HCT116 (cell line): ENCODE measurements at regions not wholly inside any gene's neighbourhood (a gene's known extent, or its start where the extent isn't known, plus 50 kb on each side); places are given as distances from the start of the nearest gene placed in this dataset.

Experiments
- ATAC-seq: fragments of 200-7000 bp; cut with Tn5 transposase; 2 replicates; pipeline ENCODE4 v1.9.1; 2020; ENCODE audit warnings: mild to moderate bottlenecking, moderate library complexity
- BruUV-seq: library from RNA; stranded (reverse); fragments of 400-500 nt; replicated peaks from 2 replicates; lab custom pipeline; 2021; lab: Mats Ljungman, UMichigan
- CTCF ChIA-PET: fragments of 300-600 bp; sonication (Branson Sonifier 250); formaldehyde crosslinking; loops from one replicate; lab custom pipeline; 2021; ENCODE audit warnings: antibody characterized with exemption; lab: Charles Lee
- POLR2A ChIA-PET: fragments of 300-600, 350-600 bp; sonication (Branson Sonifier 250); formaldehyde crosslinking; loops from one replicate; lab custom pipeline; 2021; ENCODE audit warnings: antibody characterized with exemption; lab: Charles Lee
- RAD21 ChIA-PET, 2 experiments: fragments of 300-600 bp; sonication (Branson Sonifier 250); formaldehyde crosslinking; loops; one replicate each; lab custom pipeline; 2023; ENCODE audit warnings: low total read pairs in 2 of 2; ENCODE audit not compliant: uncharacterized antibody in 2 of 2, unreplicated experiment in 2 of 2, low non-redundant PET in 1 of 2; lab: Charles Lee
- DNase-seq: peaks from one replicate; pipeline ENCODE4 v3.0.0-alpha.2; 2010; ENCODE audit warnings: low read depth, low spot score
- H2AFZ ChIP-seq: fragments of 200-600 bp; shearing (Covaris generic), sonication (generic); 2 replicates; pipeline ENCODE4 v1.6.1; 2017; ENCODE audit warnings: low read depth, mixed run types, mixed read lengths, antibody characterized with exemption, low read length; ENCODE audit not compliant: poor library complexity, severe bottlenecking
- H3K27ac ChIP-seq: 2 replicates; pipeline ENCODE4 v1.5.1; 2012; ENCODE audit warnings: low read depth, low read length
- H3K27me3 ChIP-seq: fragments of 200-600 bp; sonication (generic); 2 replicates; pipeline ENCODE4 v1.6.1; 2016; ENCODE audit warnings: mixed run types, low read length, mixed read lengths; ENCODE audit not compliant: insufficient read depth
- H3K36me3 ChIP-seq, 2 experiments: fragments of 200-500 bp in 1 of 2; fragments of 200-600 bp in 1 of 2; sonication (Bioruptor generic) in 1 of 2; sonication (generic) in 1 of 2; 2 replicates each; pipeline versions ENCODE4 v1.5.1 to v1.6.1; 2014 to 2016; ENCODE audit warnings: low read length in 2 of 2, inconsistent platforms in 1 of 2, mixed read lengths in 1 of 2, mixed run types in 1 of 2; ENCODE audit not compliant: insufficient read depth in 2 of 2, control insufficient read depth in 1 of 2
- H3K4me1 ChIP-seq, 2 experiments: fragments of 200-600 bp in 1 of 2; sonication (generic) in 1 of 2; 2 replicates each; pipeline versions ENCODE4 v1.5.1 to v1.6.1; 2012 to 2017; ENCODE audit warnings: low read length in 2 of 2, inconsistent platforms in 1 of 2, mild to moderate bottlenecking in 1 of 2, mixed read lengths in 1 of 2, mixed run types in 1 of 2, moderate library complexity in 1 of 2; ENCODE audit not compliant: insufficient read depth in 2 of 2, control insufficient read depth in 1 of 2
- H3K4me2 ChIP-seq: fragments of 200-600 bp; sonication (generic); 2 replicates; pipeline ENCODE4 v1.6.1; 2017; ENCODE audit warnings: mixed run types, low read length, mixed read lengths
- H3K4me3 ChIP-seq, 2 experiments: fragments of 200-600 bp in 1 of 2; sonication (generic) in 1 of 2; replicated peaks in 1 of 2; 2 replicates each; pipeline ENCODE4 v1.5.1; 2011 to 2016; ENCODE audit warnings: low read length in 2 of 2, control low read depth in 1 of 2, low read depth in 1 of 2, mild to moderate bottlenecking in 1 of 2, mixed read lengths in 1 of 2, mixed run types in 1 of 2
- H3K79me2 ChIP-seq: fragments of 200-600 bp; sonication (generic); 2 replicates; pipeline ENCODE4 v1.6.1; 2017; ENCODE audit warnings: mild to moderate bottlenecking, mixed run types, low read length, moderate library complexity, mixed read lengths; ENCODE audit not compliant: insufficient read depth
- H3K9ac ChIP-seq: fragments of 200-600 bp; sonication (generic); 2 replicates; pipeline ENCODE4 v1.6.1; 2016; ENCODE audit warnings: low read length, mixed read lengths
- H3K9me2 ChIP-seq: fragments of 200-600 bp; sonication (generic), shearing (Covaris generic); 2 replicates; pipeline ENCODE4 v1.6.1; 2017; ENCODE audit warnings: mixed run types, mild to moderate bottlenecking, moderate library complexity; ENCODE audit not compliant: insufficient read depth
- H3K9me3 ChIP-seq, 2 experiments: fragments of 200-500 bp in 1 of 2; fragments of 200-600 bp in 1 of 2; sonication (Bioruptor generic) in 1 of 2; sonication (generic) in 1 of 2; 2 replicates each; pipeline ENCODE4 v1.6.1; 2014 to 2017; ENCODE audit warnings: low read length in 2 of 2, mixed read lengths in 2 of 2, inconsistent platforms in 1 of 2, low read depth in 1 of 2, mild to moderate bottlenecking in 1 of 2, mixed run types in 1 of 2, moderate library complexity in 1 of 2; ENCODE audit not compliant: control insufficient read depth in 1 of 2, insufficient read depth in 1 of 2
- H4K20me1 ChIP-seq: fragments of 200-600 bp; sonication (generic), shearing (Covaris generic); 2 replicates; pipeline ENCODE4 v1.6.1; 2017; ENCODE audit warnings: mixed run types, mild to moderate bottlenecking, moderate library complexity; ENCODE audit not compliant: insufficient read depth
- ATF3 ChIP-seq: IDR thresholded peaks from 2 replicates; pipeline ENCODE4 v1.6.1; 2012
- CBX3 ChIP-seq: IDR thresholded peaks from 2 replicates; pipeline ENCODE4 v1.6.1; 2012; ENCODE audit warnings: low read depth
- ELF1 ChIP-seq: IDR thresholded peaks from 2 replicates; pipeline ENCODE4 v1.6.1; 2012; ENCODE audit warnings: low read depth, borderline replicate concordance
- EZH2 ChIP-seq: fragments of 200-600 bp; sonication (generic); IDR thresholded peaks from 2 replicates; pipeline ENCODE4 v1.6.1; 2017; ENCODE audit warnings: antibody characterized with exemption, mixed run types
- FOSL1 ChIP-seq: IDR thresholded peaks from 2 replicates; pipeline ENCODE4 v1.6.1; 2012; ENCODE audit warnings: low read depth
- JUND ChIP-seq: IDR thresholded peaks from 2 replicates; pipeline ENCODE4 v1.6.1; 2012
- MAX ChIP-seq: IDR thresholded peaks from 2 replicates; pipeline ENCODE4 v1.6.1; 2012
- SRF ChIP-seq: IDR thresholded peaks from 2 replicates; pipeline ENCODE4 v1.6.1; 2012; ENCODE audit warnings: low read depth
- TCF7L2 ChIP-seq: IDR thresholded peaks from 2 replicates; pipeline ENCODE4 v1.7.0; 2011; ENCODE audit warnings: borderline replicate concordance, inconsistent platforms; ENCODE audit not compliant: insufficient read depth, insufficient read length; ENCODE audit errors: extremely low read depth
- YY1 ChIP-seq: IDR thresholded peaks from 2 replicates; pipeline ENCODE4 v1.6.1; 2011; ENCODE audit warnings: low read length, low read depth, moderate library complexity, mild to moderate bottlenecking; ENCODE audit not compliant: insufficient replicate concordance; ENCODE audit errors: extremely low read depth
- ZBTB33 ChIP-seq: IDR thresholded peaks from 2 replicates; pipeline ENCODE4 v1.6.1; 2011; ENCODE audit warnings: mild to moderate bottlenecking, low read length, moderate library complexity; ENCODE audit not compliant: insufficient replicate concordance; ENCODE audit errors: extremely low read depth
- ZFX ChIP-seq: fragments of 450-650 bp; IDR thresholded peaks from 2 replicates; pipeline ENCODE4 v1.6.1; 2017
- ZNF274 ChIP-seq: fragments of 200-500 bp; sonication (Bioruptor generic); IDR thresholded peaks from 2 replicates; pipeline ENCODE4 v1.6.1; 2014; ENCODE audit warnings: mild to moderate bottlenecking, low read depth, low read length, inconsistent platforms
- intact Hi-C: fragments of 100-400 bp; cut with micrococcal nuclease; formaldehyde crosslinking; loops from 2 replicates; pipeline ENCODE4 v1.10.0; 2022
- TF ChIP-seq, protein P1 (sequence below), 3 experiments: fragments of 200-600 bp in 1 of 3; sonication (generic) in 1 of 3; IDR thresholded peaks in 2 of 3; conservative IDR thresholded peaks in 1 of 3; 2 replicates each; pipeline ENCODE4 v1.5.1; 2012 to 2017; ENCODE audit warnings: low read depth in 2 of 3, low read length in 2 of 3, antibody characterized with exemption in 1 of 3, borderline replicate concordance in 1 of 3, control low read depth in 1 of 3, mild to moderate bottlenecking in 1 of 3, mixed read lengths in 1 of 3, mixed run types in 1 of 3, moderate library complexity in 1 of 3; ENCODE audit not compliant: insufficient read depth in 1 of 3

GRCh38 chr13:33642374-33643065 lies 175.4 kb upstream of the RFC3 start:
- no peaks in the 10 kb centered on the region for H3K36me3 ChIP-seq
- H4K20me1 ChIP-seq = no peaks in the 10 kb centered on the region
- no peaks in the 10 kb centered on the region for H3K27me3 ChIP-seq
- no peak overlapping the region for H3K4me2 ChIP-seq
- H3K4me3 ChIP-seq = no peak overlapping the region
- no peak for ATAC-seq
- ChIA-PET CTCF (no interaction called here), RAD21 (no interaction called here), POLR2A (no interaction called here)
- intact Hi-C loops = no loop called here
- DNase-seq = no peak
- H3K9me2 ChIP-seq = no peaks in the 10 kb centered on the region
- BruUV-seq = no TSS peak
- no peaks in the 10 kb centered on the region for H3K9me3 ChIP-seq
- no peak for TF ChIP-seq MAX
- TF ChIP-seq ELF1 = no peak
- no peak for TF ChIP-seq JUND
- TF ChIP-seq ZBTB33 = no peak
- TF ChIP-seq FOSL1 = no peak
- TF ChIP-seq, protein P1, sequence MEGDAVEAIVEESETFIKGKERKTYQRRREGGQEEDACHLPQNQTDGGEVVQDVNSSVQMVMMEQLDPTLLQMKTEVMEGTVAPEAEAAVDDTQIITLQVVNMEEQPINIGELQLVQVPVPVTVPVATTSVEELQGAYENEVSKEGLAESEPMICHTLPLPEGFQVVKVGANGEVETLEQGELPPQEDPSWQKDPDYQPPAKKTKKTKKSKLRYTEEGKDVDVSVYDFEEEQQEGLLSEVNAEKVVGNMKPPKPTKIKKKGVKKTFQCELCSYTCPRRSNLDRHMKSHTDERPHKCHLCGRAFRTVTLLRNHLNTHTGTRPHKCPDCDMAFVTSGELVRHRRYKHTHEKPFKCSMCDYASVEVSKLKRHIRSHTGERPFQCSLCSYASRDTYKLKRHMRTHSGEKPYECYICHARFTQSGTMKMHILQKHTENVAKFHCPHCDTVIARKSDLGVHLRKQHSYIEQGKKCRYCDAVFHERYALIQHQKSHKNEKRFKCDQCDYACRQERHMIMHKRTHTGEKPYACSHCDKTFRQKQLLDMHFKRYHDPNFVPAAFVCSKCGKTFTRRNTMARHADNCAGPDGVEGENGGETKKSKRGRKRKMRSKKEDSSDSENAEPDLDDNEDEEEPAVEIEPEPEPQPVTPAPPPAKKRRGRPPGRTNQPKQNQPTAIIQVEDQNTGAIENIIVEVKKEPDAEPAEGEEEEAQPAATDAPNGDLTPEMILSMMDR (IDR thresholded peaks at IDR 0.05 in 2 of 3, conservative IDR thresholded peaks at IDR 0.05 in 1 of 3; ENCODE audit: borderline replicate concordance in 1 of 3, insufficient read depth in 1 of 3, low read depth in 2 of 3, low read length in 2 of 3) = no peak
- TF ChIP-seq ZFX = no peak
- no peak for TF ChIP-seq EZH2
- TF ChIP-seq ATF3 = no peak
- no peak for TF ChIP-seq SRF
- TF ChIP-seq YY1 = no peak
- TF ChIP-seq TCF7L2 = no peak
- no peak for TF ChIP-seq CBX3
- no peak for TF ChIP-seq ZNF274
- no peak overlapping the region for H3K27ac ChIP-seq
- H3K4me1 ChIP-seq = no peaks in the 10 kb centered on the region
- no peaks in the 10 kb centered on the region for H3K79me2 ChIP-seq
- no peak overlapping the region for H3K9ac ChIP-seq
- H2AFZ ChIP-seq = no peak overlapping the region
